Activated naive CD8-positive, alpha-beta T cell treated with anti-CD3 and anti-CD28 coated beads, Interleukin-2, amount 50 U/mL, for 24 hours (primary cell): ENCODE measurements at regions not wholly inside any gene's neighbourhood (a gene's known extent, or its start where the extent isn't known, plus 50 kb on each side); places are given as distances from the start of the nearest gene placed in this dataset.

Experiments used
- ATAC-seq: fragments of 150-1000 bp; cut with Tn5 transposase; one replicate; pipeline ENCODE4 v1.10.0; 2021
- DNase-seq: peaks from one replicate; pipeline ENCODE4 v3.0.0; 2021
- H3K27ac Mint-ChIP-seq: one replicate; pipeline ENCODE4 v1.8.0; 2021; ENCODE audit warnings: mild to moderate bottlenecking, mixed read lengths
- H3K27me3 Mint-ChIP-seq: one replicate; pipeline ENCODE4 v1.8.0; 2021; ENCODE audit warnings: mixed read lengths
- H3K36me3 Mint-ChIP-seq: one replicate; pipeline ENCODE4 v1.8.0; 2021; ENCODE audit warnings: low read depth, mixed read lengths
- H3K4me1 Mint-ChIP-seq: one replicate; pipeline ENCODE4 v1.8.0; 2021; ENCODE audit warnings: mixed read lengths
- H3K4me3 Mint-ChIP-seq: one replicate; pipeline ENCODE4 v1.8.0; 2021; ENCODE audit warnings: mild to moderate bottlenecking, moderate library complexity, mixed read lengths
- H3K9me3 Mint-ChIP-seq: one replicate; pipeline ENCODE4 v1.8.0; 2021; ENCODE audit warnings: mixed read lengths

DNA sequence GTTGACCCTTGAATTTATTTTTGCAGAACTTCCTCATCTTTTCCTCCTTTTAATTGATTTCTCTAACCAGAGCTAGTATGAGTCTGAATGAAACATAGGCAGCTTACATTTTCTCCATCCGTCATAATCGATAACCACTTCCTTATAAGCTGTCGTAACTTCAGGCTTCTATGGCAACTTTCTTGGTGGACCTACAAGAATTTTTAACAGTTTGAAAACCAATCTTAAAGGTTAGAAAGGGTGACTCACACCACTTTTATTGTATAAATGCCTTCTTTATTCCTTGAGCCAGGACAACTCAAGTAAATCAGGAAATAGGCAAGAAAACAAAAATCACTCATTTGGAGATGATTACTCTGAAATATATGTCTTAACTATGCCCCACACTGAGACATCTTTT, 105.7 kb upstream of the KL start:
- Mint-ChIP-seq H3K27me3 (no peaks in the 10 kb centered on the region), H3K4me3 (no peak overlapping the region), H3K27ac (peak overlapping the region; percentile 60), H3K4me1 (peaks cover 18% of the 10 kb centered on the region), H3K36me3 (no peaks in the 10 kb centered on the region), H3K9me3 (no peaks in the 10 kb centered on the region)
- DNase-seq (no peak), ATAC-seq (peak; percentile 44)

DNA sequence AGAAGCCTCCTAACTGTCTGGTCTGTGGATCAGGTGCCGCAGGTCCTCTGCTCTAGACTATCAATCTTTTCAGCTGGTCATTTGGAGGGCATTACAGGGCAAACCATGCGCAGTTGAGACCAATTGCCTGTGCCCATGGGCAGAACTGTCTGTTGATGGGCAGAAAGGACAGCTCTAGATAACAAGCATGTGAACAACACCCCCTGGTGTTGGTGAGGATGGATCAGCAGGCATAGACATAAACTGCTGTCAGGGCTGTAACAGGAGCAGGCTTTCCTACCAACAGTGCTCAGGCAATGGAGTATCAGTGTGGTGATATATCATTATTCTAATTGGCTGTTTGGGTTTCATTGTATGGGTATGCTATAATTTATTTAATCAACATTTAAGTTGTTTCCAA, 104.7 kb upstream of the KL start:
- Mint-ChIP-seq H3K4me3 (no peak overlapping the region), H3K27me3 (peaks cover 3% of the 10 kb centered on the region), H3K36me3 (no peaks in the 10 kb centered on the region), H3K9me3 (peaks cover 3% of the 10 kb centered on the region), H3K27ac (no peak overlapping the region), H3K4me1 (peaks cover 12% of the 10 kb centered on the region)
- peak; percentile 9 for DNase-seq
- peak; percentile 82 for ATAC-seq

DNA sequence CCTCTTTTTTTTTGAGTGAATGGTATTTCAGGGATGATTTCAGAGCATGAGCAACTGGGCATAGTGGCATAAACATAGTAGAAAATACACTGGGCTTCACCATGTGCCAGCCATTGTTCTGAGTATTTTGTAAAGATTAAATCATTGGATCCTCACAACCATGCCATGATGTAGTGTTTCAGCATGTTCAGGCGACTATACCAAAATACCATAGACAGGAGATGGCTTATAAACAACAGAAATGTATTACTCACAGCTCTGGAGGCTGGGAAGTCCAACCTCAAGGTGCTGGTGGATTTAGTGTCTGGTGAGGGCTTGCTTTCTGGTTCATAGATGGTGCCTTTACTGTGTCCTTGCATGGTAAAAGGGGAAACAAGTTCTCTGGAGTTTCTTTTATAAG, 101.5 kb upstream of the KL start:
- no peaks in the 10 kb centered on the region for H3K36me3 Mint-ChIP-seq
- H3K4me1 Mint-ChIP-seq = peaks cover 14% of the 10 kb centered on the region
- ATAC-seq = no peak
- peaks cover 11% of the 10 kb centered on the region for H3K9me3 Mint-ChIP-seq
- H3K27ac Mint-ChIP-seq = no peak overlapping the region
- H3K27me3 Mint-ChIP-seq = peaks cover 4% of the 10 kb centered on the region
- no peak for DNase-seq
- H3K4me3 Mint-ChIP-seq = no peak overlapping the region

DNA sequence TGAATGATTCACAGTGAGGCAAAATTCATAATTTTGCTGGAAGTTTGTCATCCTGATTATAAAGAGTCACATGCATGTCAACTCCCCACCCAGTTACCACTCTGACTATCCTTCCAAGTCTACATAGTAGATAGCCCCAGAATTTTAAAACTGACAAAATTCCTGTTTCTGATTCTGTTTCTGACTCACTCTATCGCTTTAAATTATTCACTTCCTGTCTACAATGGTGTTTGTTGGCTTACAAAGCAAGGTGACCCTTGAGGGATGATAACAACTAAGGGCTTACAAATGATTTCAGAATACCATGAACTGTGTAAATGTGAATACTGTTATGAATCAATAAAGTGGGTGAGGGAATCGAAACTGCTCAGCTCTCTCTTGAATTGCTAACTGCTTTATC, 98.7 kb upstream of the KL start:
- no peak overlapping the region for H3K4me3 Mint-ChIP-seq
- ATAC-seq = peak; percentile 86
- H3K27ac Mint-ChIP-seq = no peak overlapping the region

DNA sequence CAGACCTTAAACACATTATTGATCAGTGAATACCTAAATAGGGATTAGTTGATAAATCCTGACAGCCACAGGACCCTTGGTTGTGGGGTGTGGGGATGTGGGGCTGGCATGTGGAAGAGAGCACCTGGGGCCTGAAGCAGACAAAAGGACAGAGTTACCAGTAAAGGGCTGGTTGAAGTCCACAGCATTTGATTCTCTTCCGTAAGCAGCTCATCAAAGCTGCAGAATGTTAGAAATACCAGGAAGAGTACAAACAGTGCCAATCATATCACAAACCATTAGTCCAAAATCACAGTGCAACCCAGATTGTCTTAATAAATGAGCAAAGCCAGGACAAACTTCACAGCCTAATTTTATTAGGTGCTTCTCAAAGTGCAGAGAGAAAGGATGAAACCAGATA, 92.5 kb upstream of the KL start:
- Mint-ChIP-seq H3K36me3 (no peaks in the 10 kb centered on the region), H3K9me3 (no peaks in the 10 kb centered on the region), H3K4me3 (no peak overlapping the region), H3K27ac (no peak overlapping the region), H3K27me3 (no peaks in the 10 kb centered on the region), H3K4me1 (no peaks in the 10 kb centered on the region)
- ATAC-seq = no peak
- DNase-seq = no peak

More for the DNA sequence above, 98.7 kb upstream of the KL start:
- Mint-ChIP-seq H3K9me3 (peaks cover 11% of the 10 kb centered on the region), H3K36me3 (no peaks in the 10 kb centered on the region), H3K4me1 (peaks cover 3% of the 10 kb centered on the region), H3K27me3 (peaks cover 4% of the 10 kb centered on the region)
- DNase-seq = no peak

DNA sequence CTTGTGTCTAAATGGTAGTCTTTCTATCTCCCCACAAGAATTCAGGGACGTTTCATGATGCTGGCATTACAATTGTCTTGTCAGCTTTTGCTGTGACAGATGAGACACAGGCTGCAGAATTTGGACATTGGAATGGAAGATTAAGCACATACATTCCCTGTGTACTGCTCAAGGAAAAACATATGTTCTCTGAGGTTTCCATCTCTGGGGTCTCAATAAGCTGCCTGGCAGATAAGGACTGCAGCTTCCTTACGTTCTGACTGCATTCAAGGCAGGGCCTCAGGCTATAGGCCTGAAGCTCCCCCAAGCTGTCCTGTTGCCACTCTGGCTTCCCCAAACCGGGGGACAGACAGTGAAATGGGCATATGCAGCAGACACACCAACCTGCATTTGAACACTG, 91.3 kb upstream of the KL start:
- Mint-ChIP-seq H3K4me3 (no peak overlapping the region), H3K9me3 (no peaks in the 10 kb centered on the region), H3K27me3 (no peaks in the 10 kb centered on the region), H3K36me3 (no peaks in the 10 kb centered on the region), H3K4me1 (no peaks in the 10 kb centered on the region), H3K27ac (no peak overlapping the region)
- DNase-seq = no peak
- no peak for ATAC-seq

DNA sequence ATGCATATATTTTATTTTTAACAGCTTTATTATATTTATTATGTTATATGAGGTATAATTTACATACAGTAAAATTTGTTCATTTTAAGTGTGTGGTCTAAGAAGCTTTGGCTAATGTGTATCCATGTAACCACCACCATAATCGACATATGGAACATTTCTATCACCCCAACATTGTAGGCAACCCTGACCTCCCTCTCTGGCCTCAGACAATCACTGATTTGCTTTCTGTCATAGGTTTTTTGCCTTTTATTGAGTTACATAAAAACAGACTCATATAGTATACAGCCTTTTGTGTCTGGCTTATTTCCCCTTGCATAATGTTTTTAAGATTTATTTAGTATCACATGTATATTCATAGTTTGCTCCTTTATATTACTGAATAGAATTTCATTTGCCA, 90.7 kb upstream of the KL start:
- Mint-ChIP-seq H3K27ac (no peak overlapping the region), H3K9me3 (no peaks in the 10 kb centered on the region), H3K36me3 (no peaks in the 10 kb centered on the region), H3K27me3 (no peaks in the 10 kb centered on the region), H3K4me1 (no peaks in the 10 kb centered on the region), H3K4me3 (no peak overlapping the region)
- ATAC-seq = no peak
- DNase-seq = no peak

DNA sequence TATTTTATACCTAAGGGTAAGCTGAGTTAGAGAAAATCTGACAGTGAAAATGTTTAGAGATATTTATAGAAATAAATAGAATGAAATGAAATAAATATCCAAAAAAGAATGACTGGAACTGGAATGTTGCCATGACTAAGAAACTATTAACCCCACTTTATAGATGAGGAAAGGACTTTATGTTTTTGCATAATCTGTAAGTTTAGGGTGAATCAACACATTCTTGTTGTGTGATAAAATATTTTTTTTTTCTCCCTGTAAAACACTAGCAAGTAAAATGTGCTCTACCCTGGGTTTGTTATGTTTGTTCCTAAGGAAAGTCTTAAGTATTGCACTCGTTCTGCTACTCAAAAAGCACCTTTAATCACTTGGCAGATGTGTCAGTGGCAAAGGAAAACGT, 83.8 kb upstream of the KL start:
- DNase-seq (no peak), ATAC-seq (no peak)
- Mint-ChIP-seq H3K27me3 (no peaks in the 10 kb centered on the region), H3K4me1 (no peaks in the 10 kb centered on the region), H3K27ac (no peak overlapping the region), H3K9me3 (peaks cover 8% of the 10 kb centered on the region), H3K36me3 (no peaks in the 10 kb centered on the region), H3K4me3 (no peak overlapping the region)

DNA sequence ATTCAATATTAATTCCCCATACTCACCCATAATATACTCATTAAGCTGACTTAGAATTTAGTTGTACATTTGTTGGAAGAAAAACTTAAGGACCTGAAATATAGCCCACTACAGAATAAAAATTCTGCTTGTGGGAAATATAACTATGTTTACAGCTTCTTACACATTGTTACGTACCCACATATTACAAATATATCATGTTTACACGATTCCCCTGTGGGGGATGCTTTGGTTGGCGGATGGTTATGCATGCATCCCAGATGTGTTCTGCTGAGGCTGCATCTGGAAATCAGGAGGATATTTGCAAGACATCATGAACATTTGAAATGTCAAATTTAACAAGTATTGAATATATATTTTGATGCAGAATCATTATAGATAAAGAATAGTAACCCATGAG, 79.5 kb upstream of the KL start:
- H3K27ac Mint-ChIP-seq = no peak overlapping the region
- H3K36me3 Mint-ChIP-seq = no peaks in the 10 kb centered on the region
- no peak overlapping the region for H3K4me3 Mint-ChIP-seq
- H3K9me3 Mint-ChIP-seq = peaks cover 3% of the 10 kb centered on the region
- peaks cover 10% of the 10 kb centered on the region for H3K4me1 Mint-ChIP-seq
- no peaks in the 10 kb centered on the region for H3K27me3 Mint-ChIP-seq
- ATAC-seq (no peak), DNase-seq (no peak)

DNA sequence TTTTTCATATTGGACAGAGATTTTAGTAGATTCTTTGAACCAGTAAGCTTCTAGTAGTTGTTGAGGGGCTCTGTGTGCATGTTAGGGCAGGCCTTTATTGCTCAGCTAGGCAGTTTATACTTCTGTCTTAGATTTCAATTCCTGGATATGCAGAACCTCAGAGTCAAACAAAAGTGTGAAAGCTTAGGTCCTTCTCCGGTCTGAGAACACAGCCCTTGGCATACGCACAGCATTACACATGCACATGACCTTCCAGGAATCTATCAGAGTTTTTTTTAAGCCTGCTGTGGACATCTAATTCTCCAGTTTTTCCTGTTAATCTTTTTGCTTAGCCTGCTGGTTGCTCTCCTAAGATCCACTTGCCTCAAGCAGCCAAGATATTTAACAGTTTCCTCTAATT, 77.9 kb upstream of the KL start:
- Mint-ChIP-seq H3K27me3 (no peaks in the 10 kb centered on the region), H3K36me3 (no peaks in the 10 kb centered on the region), H3K9me3 (no peaks in the 10 kb centered on the region), H3K4me3 (no peak overlapping the region), H3K27ac (no peak overlapping the region), H3K4me1 (peaks cover 10% of the 10 kb centered on the region)
- DNase-seq (no peak), ATAC-seq (no peak)

DNA sequence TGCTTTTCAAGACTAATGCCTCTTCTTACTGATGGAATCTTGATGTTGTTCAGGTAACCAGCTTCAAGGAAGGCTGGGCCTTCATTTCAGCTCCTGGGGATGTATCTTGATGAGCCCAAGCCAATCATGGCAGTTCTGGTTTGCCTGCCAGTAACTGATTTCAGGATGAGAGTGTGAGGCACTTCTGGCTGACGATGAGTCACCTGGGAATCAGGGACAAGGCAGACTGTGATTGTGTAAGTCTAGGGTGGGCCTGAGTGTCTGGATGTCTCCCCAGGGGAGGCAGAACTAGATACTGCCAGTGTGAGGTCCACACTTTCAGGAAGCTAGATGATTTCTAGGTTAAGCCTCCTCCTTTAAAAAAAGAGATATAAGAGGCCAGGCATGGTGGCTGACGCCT, 77.3 kb upstream of the KL start:
- Mint-ChIP-seq H3K4me1 (peaks cover 10% of the 10 kb centered on the region), H3K36me3 (no peaks in the 10 kb centered on the region), H3K4me3 (no peak overlapping the region), H3K27ac (no peak overlapping the region), H3K27me3 (no peaks in the 10 kb centered on the region), H3K9me3 (no peaks in the 10 kb centered on the region)
- ATAC-seq = no peak
- no peak for DNase-seq

DNA sequence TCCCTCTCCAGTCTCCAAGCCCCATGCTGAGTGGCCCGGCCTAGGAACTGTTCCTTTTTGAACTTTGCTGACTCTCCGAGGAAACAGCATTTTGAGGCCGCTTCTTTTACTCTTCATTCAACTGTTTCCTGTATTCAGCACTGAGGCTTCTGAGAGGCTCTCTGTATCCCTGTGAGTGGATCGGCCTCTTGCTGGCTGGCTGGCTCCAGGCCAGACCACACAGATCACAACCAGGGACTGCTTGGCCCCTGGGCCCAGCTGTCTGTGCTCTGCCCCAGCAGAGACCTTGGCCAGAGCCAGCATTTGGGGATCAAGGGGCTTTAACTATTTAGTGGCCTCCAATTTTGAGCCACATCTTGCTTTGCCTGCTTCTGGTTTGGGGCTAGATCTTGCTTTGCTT, 75.6 kb upstream of the KL start:
- no peak overlapping the region for H3K4me3 Mint-ChIP-seq
- ATAC-seq (no peak), DNase-seq (no peak)
- no peaks in the 10 kb centered on the region for H3K27me3 Mint-ChIP-seq
- H3K4me1 Mint-ChIP-seq = peaks cover 10% of the 10 kb centered on the region
- H3K27ac Mint-ChIP-seq = no peak overlapping the region
- H3K9me3 Mint-ChIP-seq = no peaks in the 10 kb centered on the region
- no peaks in the 10 kb centered on the region for H3K36me3 Mint-ChIP-seq

DNA sequence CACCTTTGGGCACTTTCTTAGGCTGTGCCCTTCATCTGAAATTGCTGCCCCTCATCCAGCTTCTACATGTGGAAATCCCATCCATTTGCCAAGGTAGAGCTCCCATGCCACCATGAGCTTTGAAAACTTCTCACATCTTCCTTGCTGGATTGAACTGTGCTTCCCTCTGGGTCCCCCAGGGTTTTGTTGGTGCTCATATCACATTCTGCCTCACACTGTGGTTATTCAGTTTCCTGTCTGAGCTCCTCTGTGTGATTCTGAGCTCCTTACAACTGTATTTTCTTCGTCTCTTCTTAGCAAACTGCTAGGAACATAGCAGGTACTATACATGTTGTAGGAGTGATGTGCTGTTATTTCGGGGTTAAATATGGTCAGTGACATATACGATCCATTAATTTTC, 74.9 kb upstream of the KL start:
- ATAC-seq (no peak), DNase-seq (no peak)
- Mint-ChIP-seq H3K4me3 (no peak overlapping the region), H3K9me3 (no peaks in the 10 kb centered on the region), H3K36me3 (no peaks in the 10 kb centered on the region), H3K27me3 (no peaks in the 10 kb centered on the region), H3K27ac (no peak overlapping the region), H3K4me1 (peaks cover 10% of the 10 kb centered on the region)

DNA sequence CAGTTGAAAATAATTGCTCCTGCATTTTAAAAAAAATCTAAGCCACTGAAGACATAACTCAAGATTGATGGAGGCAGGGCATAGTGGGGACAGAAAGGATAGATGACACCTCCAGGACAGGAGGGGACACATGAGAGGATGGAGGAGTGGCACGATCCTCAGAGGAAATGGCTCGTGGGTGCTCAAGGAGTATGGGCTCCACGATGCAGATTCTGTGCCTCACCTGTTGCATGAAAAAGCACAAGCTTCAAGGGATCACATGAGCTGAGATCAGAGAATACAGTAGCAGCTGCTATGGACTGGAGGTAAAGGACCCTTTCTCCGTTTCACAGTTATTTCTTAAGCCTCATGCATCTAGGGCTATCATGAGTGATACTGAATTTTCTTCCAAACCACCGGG, 69.7 kb upstream of the KL start:
- Mint-ChIP-seq H3K4me3 (no peak overlapping the region), H3K9me3 (no peaks in the 10 kb centered on the region), H3K36me3 (no peaks in the 10 kb centered on the region), H3K27ac (no peak overlapping the region), H3K27me3 (no peaks in the 10 kb centered on the region), H3K4me1 (peaks cover under 1% of the 10 kb centered on the region)
- ATAC-seq (no peak), DNase-seq (no peak)

DNA sequence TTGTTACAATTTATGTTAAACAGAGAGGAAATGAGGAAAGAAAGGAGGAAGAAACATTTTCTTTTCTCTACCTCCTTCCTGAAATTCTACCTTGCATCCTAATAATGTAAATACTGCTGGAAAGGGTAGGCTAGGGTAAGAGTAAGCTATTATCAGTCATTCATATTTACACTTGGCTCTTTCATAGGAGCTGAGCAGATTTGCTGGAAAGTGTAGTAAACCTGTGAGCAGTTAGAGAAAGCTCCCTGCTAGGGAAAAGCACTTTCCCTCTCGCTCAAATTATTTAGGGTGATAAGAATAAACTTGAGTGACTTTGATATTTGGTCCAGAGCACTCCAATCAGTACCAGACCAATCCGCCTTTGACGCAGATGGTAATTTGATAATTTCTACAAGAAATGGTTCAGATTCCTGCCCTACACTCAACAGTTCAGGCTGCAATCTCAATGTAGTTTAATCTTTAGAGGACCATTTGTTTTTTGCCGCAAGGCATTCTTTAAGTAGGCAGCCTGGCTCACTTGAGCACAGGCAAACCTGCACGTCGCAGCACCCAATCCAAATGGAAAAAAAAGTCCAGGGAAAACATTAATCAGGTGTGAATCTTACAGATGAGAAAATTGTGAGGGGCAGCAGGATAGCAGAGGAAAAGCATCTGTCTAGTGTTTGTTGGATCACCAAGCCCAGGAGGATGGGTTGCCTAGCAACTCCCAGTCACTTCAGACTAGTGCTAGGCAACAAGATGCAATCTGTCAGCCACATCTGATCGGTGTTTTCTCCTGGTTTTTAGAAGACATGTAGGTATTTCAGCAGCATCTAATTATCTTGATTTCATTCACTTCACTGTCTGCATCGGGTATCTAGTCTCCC, 68.6 kb upstream of the KL start:
- Mint-ChIP-seq H3K36me3 (no peaks in the 10 kb centered on the region), H3K4me3 (no peak overlapping the region), H3K4me1 (no peaks in the 10 kb centered on the region), H3K9me3 (no peaks in the 10 kb centered on the region), H3K27ac (no peak overlapping the region), H3K27me3 (no peaks in the 10 kb centered on the region)
- no peak for DNase-seq
- no peak for ATAC-seq

DNA sequence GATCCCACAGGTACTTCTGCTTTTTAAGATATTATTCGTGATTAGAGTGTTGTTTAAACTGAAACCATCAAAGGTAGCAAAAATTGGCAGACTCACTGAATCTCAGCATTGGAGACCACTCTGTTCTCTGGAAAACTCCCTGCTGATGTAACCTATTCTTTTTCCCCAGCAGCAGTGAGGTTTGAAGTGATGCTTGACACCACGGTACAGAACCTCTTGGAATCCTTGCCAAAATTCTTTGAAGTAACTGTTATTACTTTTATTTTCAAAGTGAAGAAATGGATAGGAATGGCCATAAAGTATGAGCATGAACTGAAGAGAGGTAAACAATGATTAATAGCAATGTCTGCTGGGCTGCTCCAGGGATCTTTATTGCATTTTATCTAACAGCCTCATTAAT, 66.4 kb upstream of the KL start:
- no peaks in the 10 kb centered on the region for H3K9me3 Mint-ChIP-seq
- H3K4me1 Mint-ChIP-seq = no peaks in the 10 kb centered on the region
- H3K4me3 Mint-ChIP-seq = no peak overlapping the region
- ATAC-seq (no peak), DNase-seq (no peak)
- no peaks in the 10 kb centered on the region for H3K27me3 Mint-ChIP-seq
- no peaks in the 10 kb centered on the region for H3K36me3 Mint-ChIP-seq
- H3K27ac Mint-ChIP-seq = no peak overlapping the region
